HG03097 (cell line): ENCODE measurements at regions not wholly inside any gene's neighbourhood (a gene's known extent, or its start where the extent isn't known, plus 50 kb on each side); places are given as distances from the start of the nearest gene placed in this dataset.

Source experiments
- ATAC-seq: cut with Tn5 transposase; IDR thresholded peaks from one replicate; pipeline ENCODE4 v1.9.1; 2021; ENCODE audit not compliant: unreplicated experiment, low FRiP score

DNA sequence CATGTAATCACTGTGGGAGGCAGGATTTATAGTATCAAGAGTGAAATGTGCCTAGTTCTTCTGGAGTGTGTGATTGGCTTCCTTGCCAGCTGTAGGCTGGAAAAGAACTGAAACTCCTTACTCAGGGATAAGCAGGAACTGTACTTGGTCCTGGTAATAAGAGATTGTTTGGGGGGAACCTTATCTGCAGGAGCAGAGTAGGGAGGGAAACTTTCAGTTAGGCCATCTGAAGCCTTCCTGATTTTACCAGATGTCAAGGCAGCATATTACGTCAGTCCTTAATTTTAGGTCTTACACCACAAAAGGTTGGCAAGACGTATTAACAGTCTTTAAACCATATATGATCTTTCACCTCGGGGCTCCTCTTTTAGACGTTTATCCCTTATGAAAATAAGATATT is 231.5 kb upstream of the FMR1 start:
- no peak for ATAC-seq

- ATAC-seq: no peak
Measured at GRCh38 chrX:147693511-147693910, 218.2 kb upstream of the FMR1 start.

GRCh38 chrX:147699061-147699460 is 212.7 kb upstream of the FMR1 start:
- ATAC-seq: no peak

DNA sequence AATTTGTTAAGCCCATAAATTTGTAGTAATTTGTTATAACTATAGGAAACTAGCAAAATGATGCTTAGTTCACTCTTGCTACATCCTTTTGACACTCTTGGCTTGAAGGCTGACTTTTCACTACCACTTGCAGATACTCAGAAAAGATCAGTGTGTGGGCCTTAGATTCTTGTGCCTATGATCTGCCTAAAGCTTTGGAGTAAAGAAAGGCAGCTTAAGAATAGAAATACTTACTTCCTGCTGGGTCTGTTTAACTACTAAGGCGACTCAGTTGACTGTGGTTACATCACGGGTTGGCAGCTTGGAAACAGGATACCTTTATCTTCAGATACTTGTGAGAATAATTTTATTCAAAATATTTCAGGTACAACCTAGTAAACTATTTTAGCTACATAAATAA is 201.4 kb upstream of the FMR1 start:
- ATAC-seq: no peak

DNA sequence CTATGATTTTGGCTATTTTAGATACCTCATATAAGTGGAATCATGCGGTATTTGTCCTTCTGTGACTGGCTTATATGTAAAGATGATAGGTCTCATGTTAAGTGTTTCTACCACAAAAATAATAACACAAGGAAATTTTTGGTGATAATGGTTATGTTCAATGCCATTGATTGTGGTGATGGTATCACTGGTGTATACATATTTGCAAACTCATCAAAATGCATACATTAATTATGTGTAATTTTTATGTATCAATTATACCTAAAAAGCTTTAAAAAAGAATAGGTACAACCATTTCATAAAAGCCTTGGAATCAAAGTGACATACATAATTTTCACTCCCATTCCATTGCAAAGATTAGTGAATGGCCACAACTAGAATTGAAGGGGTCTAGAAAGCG is 178.3 kb upstream of the FMR1 start:
- ATAC-seq: no peak

DNA sequence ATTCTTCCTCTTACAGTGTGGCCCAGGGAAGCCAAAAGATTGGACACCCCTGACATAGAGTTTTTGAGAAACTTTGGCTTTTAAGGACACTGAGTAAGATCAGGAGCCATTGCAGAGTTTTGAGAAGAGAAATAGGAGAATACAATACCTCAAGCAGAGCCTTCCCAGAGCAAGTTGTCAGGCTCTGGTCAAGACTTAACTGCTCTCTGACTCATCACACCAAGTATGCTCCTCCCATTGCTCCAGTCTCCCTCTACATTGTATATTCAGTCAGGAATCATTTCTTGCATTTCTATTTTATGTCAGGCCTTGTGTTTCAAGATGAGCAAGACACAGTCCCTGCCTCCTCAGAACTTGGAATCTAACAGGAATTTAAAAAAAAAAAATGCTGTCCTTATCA is 176.4 kb upstream of the FMR1 start:
- ATAC-seq: no peak

DNA sequence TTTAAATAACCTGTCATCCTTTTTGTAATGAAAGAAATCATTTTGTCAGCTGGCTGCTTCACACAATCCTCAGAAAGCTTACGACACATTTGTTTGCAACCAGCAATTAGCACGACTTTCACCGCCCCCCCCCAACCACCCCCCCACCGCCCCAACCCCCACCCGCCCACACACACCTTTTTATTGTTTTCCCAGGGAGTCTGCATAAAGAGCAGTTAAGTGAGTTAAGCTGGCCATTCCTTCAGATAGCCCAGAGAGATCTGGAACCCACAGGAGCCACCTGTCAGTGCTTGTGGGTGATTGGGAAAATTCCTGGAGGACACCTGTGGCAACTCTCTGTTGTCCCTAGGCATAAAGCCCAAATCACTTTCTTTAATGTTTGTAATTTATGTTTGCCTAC is 175.7 kb upstream of the FMR1 start:
- no peak for ATAC-seq

DNA sequence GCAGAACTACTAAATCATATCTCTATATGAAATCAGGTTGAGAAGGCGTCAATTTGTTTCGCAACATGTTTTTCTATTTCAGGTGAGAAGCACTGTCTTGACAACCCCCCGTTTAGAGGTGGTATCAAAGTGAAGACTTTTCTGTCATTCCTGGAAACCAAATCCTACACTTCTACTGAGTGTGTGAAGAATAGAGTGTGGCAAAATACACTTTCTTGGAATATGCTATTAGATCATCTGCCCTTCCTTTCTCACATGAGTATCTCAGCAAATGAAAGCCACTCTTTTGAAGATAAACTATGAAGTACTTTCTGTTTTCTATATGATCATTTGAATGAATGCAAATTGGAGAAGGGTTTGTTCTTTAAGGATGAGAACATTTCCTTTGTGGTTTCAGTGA is 174.0 kb upstream of the FMR1 start:
- ATAC-seq: no peak

GRCh38 chrX:147738265-147738664 is 173.5 kb upstream of the FMR1 start:
- ATAC-seq: no peak

DNA sequence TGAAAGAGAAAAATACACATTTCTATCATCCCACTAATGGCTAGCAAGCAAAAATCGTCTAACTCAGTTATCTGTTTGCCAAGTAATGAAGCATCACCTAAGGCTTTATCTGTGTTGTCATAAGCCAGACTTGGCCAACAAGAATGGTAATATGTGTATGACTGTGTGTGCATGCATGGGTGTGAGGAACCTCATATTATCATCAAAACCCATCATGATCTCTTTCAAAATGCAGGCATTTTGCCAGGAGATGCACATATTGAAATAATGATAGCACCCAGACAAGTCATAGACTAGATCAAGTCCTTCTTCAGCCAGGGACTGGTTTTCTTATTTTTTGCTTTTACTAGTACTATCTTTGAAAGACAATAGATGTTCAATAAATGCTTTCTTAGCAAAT is 172.5 kb upstream of the FMR1 start:
- ATAC-seq: no peak

DNA sequence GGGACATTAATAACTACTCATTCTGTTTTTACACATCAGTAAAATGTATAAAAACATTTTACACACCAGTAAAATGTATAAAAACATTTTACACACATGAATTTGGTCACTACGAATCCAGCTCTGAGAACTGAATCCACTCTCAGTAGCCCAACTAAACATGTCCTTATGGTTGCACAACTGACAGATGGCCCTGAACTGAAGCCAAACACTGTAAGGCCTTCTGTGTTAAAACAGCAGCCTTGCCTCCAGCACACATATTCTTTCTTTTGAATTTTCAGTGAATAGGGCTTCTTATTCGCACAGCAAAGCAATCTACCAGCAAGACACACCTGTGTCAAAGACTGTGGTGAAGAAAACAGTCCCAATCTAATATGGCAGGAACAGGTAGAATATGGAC is 169.9 kb upstream of the FMR1 start:
- ATAC-seq: no peak

DNA sequence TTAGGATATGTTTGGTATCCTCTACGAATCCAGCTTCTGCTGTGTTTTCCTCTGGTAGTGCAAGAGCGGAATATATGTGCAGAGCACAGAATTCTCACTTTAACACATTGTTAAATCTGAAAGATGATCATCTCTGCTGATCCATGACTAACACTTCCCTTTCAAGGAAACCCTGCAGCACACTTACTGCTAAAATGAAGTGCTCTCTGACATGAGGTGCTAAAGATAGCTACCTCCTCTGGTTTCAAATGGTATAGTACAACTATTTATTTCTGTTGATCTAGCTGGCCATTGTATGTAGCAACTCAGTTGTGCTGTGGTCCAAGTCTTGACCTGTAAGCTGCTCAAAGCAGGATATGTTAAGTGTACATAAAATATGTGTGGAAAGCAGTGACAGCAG is 162.4 kb upstream of the FMR1 start:
- ATAC-seq: no peak

- no peak for ATAC-seq
Measured at GRCh38 chrX:147757750-147758149, 154.0 kb upstream of the FMR1 start.

- no peak for ATAC-seq
Measured at GRCh38 chrX:147763131-147763530, 148.6 kb upstream of the FMR1 start.

DNA sequence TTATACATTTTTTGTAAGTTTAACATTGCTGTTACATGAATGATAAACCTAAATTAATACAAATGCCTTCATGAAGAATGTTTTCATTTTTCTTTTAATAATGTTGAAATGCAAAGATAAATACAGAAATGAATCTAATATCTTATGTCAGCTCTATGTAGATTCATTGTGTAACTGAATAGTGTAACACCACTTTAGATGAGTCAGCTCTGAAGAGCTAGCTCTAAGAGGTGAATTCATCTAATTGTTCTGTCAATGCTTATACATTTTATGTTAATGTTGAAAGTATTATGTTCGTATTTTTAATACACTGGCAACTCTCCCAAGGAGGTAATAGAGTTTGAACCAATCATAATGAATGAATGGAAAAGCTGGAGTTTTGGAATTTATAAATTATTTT is 146.9 kb upstream of the FMR1 start:
- ATAC-seq: no peak

DNA sequence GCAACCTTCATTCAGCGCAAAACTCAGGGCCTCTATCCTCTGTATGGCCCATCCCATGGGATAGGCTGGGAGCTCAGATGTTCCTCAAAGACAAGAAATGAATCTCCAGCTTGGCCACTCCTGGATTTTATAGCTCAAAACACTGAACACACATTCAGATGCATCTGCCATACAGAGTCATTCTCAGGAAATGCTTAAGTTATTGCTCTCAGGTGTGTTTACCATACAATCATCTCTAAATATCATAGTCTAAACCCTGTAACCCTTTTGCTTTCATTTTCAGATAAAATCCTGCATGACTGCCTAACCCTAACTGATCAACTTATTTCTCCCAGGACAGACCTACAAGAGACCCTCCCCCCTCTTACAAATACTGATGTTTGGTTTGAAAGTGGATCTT is 140.9 kb upstream of the FMR1 start:
- no peak for ATAC-seq

GRCh38 chrX:147776988-147777387 is 134.7 kb upstream of the FMR1 start:
- no peak for ATAC-seq

GRCh38 chrX:147779173-147779572 is 132.5 kb upstream of the FMR1 start:
- no peak for ATAC-seq

DNA sequence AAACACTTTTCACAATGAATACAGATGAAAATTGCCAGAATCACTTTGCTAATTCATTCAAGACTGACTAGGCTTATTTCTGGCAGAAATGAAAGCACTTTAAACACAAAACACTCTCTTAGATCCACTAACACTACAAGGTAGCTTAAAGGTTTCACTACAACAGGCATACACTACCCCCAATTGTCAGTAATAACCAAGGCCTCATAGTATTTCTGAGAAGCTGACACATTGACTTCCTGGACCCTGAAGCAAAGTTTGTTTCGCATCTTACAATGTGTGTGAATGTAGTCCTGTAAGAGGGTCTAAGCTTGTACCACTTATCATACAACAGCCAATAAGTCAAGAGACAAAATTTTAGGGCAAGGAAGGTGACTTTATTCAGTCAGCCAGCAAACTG is 129.9 kb upstream of the FMR1 start:
- no peak for ATAC-seq

DNA sequence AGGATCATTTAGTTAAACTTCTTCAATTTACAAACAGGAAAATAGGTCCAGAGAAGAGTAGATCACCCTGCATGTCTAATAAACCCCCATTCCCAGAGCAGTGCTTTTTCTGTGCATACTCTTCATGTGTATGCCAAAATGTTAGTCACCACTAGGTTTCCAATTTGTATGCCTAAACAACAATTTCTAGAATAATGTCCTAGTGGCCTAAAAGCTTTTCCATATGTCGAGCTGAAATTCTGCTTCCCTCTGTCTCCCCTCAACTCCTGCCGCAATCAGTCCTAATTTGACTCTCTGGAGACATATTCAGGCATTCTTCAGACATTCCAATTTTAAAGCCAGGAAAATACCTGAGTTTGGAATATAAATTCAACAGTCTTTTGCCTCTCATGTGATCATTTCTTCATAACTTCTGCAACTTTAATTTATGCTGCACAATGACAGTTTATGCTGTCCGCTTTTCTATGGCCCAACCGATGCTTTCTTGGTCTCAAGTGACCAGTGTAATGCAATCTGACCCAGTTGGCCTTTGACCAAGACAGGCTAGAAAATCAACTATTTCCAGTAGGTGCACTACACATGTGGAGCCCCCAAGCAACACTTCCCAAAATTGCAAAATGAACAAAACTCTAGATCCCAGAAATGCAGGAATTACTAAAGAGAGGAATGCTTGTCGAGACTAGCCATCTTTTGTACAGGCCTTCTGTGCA is 122.9 kb upstream of the FMR1 start:
- no peak for ATAC-seq

DNA sequence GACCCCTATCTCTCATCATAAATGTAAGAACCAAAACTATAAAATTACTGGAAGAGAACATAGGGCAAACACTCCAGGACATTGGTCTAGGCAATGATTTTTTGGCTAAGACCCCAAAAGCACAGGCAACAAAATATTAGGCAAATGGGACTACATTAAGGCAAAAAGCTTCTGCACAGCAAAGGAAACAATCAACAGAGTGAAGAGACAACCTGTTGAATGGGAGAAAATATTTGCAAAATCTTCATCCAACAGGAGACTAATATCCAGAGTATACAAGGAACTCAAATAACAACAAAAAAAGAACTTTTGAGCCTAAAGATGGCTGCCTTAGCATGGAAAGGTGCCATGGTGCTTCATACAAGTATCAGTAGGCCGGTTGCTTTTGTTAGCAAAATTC is 111.1 kb upstream of the FMR1 start:
- ATAC-seq: no peak

- no peak for ATAC-seq
Measured at GRCh38 chrX:147803948-147804347, 107.8 kb upstream of the FMR1 start.

DNA sequence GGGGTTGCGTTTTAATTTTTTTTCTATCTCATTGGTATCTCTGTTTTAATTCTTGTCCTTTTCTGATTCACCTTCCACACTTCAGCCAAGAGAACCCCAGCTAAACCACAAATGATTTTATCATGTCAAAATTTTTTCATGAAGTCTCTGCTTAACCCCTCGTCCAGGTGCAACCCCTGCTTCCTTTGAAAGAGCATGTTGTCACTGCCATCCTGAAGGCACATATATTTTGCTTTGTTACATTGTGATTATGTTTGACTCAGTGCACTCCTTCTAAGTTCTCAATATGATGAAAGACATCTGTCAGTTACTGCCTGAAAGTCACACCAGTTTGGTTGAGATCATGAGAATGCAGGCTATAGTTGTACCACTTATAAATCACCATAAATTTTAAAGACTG is 99.9 kb upstream of the FMR1 start:
- no peak for ATAC-seq
